Keratinocyte (primary cell): ENCODE measurements at regions not wholly inside any gene's neighbourhood (a gene's known extent, or its start where the extent isn't known, plus 50 kb on each side); places are given as distances from the start of the nearest gene placed in this dataset.

Experiments
- DNase-seq: peaks from one replicate; pipeline ENCODE4 v3.0.0-alpha.2; 2011; ENCODE audit warnings: low read depth, missing footprints, low spot score
- FAIRE-seq: peaks from 2 replicates; lab custom pipeline; 2011; peaks lifted over from hg19 to GRCh38; lab: Jason Lieb, UNC
- H2AFZ ChIP-seq: 2 replicates; pipeline ENCODE4 v1.6.0; 2012; ENCODE audit warnings: low read length, control low read depth, inconsistent platforms; ENCODE audit not compliant: control insufficient read depth
- H3K27ac ChIP-seq: 2 replicates; pipeline ENCODE4 v1.5.1; 2011; ENCODE audit warnings: low read length; ENCODE audit not compliant: control insufficient read depth, insufficient read depth
- H3K27me3 ChIP-seq: 3 replicates; pipeline ENCODE4 v1.6.0; 2011; ENCODE audit warnings: low read length; ENCODE audit not compliant: control insufficient read depth, insufficient read depth; ENCODE audit errors: extremely low read depth
- H3K36me3 ChIP-seq, 2 experiments: 2 replicates in 1 of 2; 3 replicates in 1 of 2; pipeline ENCODE4 v1.5.1; 2011; ENCODE audit warnings: low read length in 2 of 2, mild to moderate bottlenecking in 1 of 2; ENCODE audit not compliant: control insufficient read depth in 2 of 2, insufficient read depth in 2 of 2; ENCODE audit errors: extremely low read depth in 1 of 2
- H3K4me1 ChIP-seq: 3 replicates; pipeline ENCODE4 v1.5.1; 2011; ENCODE audit warnings: low read length; ENCODE audit not compliant: control insufficient read depth, insufficient read depth; ENCODE audit errors: extremely low read depth
- H3K4me2 ChIP-seq: 3 replicates; pipeline ENCODE4 v1.6.0; 2011; ENCODE audit warnings: low read depth, low read length; ENCODE audit not compliant: control insufficient read depth, insufficient read depth; ENCODE audit errors: extremely low read depth
- H3K4me3 ChIP-seq, 3 experiments: fragments of 200-600 bp in 1 of 3; sonication (generic) in 1 of 3; 2 replicates in 2 of 3; 3 replicates in 1 of 3; pipeline ENCODE4 v1.5.1; 2011 to 2016; ENCODE audit warnings: low read length in 3 of 3, mild to moderate bottlenecking in 3 of 3, control low read depth in 2 of 3, inconsistent platforms in 1 of 3, low read depth in 1 of 3, mixed read lengths in 1 of 3, mixed run types in 1 of 3, moderate library complexity in 1 of 3; ENCODE audit not compliant: control insufficient read depth in 2 of 3, insufficient read depth in 2 of 3; ENCODE audit errors: extremely low read depth in 1 of 3
- H3K79me2 ChIP-seq: 2 replicates; pipeline ENCODE4 v1.6.0; 2012; ENCODE audit warnings: low read length; ENCODE audit not compliant: control insufficient read depth, insufficient read depth
- H3K9ac ChIP-seq: 3 replicates; pipeline ENCODE4 v1.6.0; 2011; ENCODE audit warnings: low read length; ENCODE audit not compliant: control insufficient read depth, insufficient read depth; ENCODE audit errors: extremely low read depth
- H3K9me1 ChIP-seq: 3 replicates; pipeline ENCODE4 v1.6.0; 2011; ENCODE audit warnings: low read length; ENCODE audit not compliant: control insufficient read depth, insufficient read depth; ENCODE audit errors: extremely low read depth
- H3K9me3 ChIP-seq: 2 replicates; pipeline ENCODE4 v1.5.1; 2012; ENCODE audit warnings: low read depth, low read length; ENCODE audit not compliant: control insufficient read depth
- H4K20me1 ChIP-seq: 3 replicates; pipeline ENCODE4 v1.6.0; 2011; ENCODE audit warnings: low read length; ENCODE audit not compliant: control insufficient read depth, insufficient read depth; ENCODE audit errors: extremely low read depth
- EZH2 ChIP-seq: IDR thresholded peaks from one replicate; pipeline ENCODE4 v1.6.1; 2012; ENCODE audit warnings: inconsistent platforms, mild to moderate bottlenecking, low read length, moderate library complexity
- dilution Hi-C: fragments of 300-500 bp; cut with MboI; formaldehyde crosslinking; loops from one replicate; pipeline ENCODE4 v1.7.0; 2020; ENCODE audit warnings: low sequenced_read_pairs; ENCODE audit not compliant: extremely low pct_ligation_motif_present
- TF ChIP-seq, protein P1 (sequence below), 3 experiments: IDR thresholded peaks in 1 of 3; conservative IDR thresholded peaks in 1 of 3; optimal IDR thresholded peaks in 1 of 3; 2 replicates in 2 of 3; 3 replicates in 1 of 3; pipeline versions ENCODE3 to v1.5.1; 2011; ENCODE audit warnings: low read length in 3 of 3, mild to moderate bottlenecking in 3 of 3, moderate library complexity in 2 of 3, control low read depth in 1 of 3, inconsistent platforms in 1 of 3; ENCODE audit not compliant: insufficient read depth in 2 of 3; ENCODE audit errors: extremely low read depth in 1 of 3

DNA sequence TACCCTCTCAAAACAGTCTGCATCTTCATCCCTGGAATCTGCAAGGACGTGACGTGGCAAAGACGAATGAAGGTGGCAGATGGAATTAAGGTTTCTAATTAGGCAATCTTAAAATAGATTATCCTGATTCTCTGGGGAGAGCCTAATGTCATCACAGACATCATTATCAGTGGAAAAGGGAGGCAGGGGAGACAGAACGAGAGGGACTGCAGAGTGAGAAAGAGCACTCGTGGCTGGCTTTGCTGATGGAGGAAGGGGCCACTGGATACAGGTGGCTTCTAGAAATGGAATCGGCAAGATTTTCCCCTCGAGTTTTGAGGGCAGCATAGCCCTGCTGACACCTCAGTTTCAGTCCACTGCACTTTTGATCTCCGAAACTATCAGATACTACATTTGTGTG, 110.6 kb downstream of the ASMT start:
- Histone ChIP-seq H3K36me3 (no peaks in the 10 kb centered on the region), H3K4me2 (no peak overlapping the region), H3K27ac (no peak overlapping the region), H3K9me1 (no peaks in the 10 kb centered on the region), H3K79me2 (no peaks in the 10 kb centered on the region), H2AFZ (no peak overlapping the region), H3K4me3 (no peak overlapping the region), H3K9ac (no peak overlapping the region), H3K4me1 (no peaks in the 10 kb centered on the region), H4K20me1 (no peaks in the 10 kb centered on the region), H3K27me3 (no peaks in the 10 kb centered on the region), H3K9me3 (peaks cover 2% of the 10 kb centered on the region)
- DNase-seq: no peak
- no peak for FAIRE-seq
- dilution Hi-C loops: no loop called here
- no peak for TF ChIP-seq EZH2
- TF ChIP-seq, protein P1, sequence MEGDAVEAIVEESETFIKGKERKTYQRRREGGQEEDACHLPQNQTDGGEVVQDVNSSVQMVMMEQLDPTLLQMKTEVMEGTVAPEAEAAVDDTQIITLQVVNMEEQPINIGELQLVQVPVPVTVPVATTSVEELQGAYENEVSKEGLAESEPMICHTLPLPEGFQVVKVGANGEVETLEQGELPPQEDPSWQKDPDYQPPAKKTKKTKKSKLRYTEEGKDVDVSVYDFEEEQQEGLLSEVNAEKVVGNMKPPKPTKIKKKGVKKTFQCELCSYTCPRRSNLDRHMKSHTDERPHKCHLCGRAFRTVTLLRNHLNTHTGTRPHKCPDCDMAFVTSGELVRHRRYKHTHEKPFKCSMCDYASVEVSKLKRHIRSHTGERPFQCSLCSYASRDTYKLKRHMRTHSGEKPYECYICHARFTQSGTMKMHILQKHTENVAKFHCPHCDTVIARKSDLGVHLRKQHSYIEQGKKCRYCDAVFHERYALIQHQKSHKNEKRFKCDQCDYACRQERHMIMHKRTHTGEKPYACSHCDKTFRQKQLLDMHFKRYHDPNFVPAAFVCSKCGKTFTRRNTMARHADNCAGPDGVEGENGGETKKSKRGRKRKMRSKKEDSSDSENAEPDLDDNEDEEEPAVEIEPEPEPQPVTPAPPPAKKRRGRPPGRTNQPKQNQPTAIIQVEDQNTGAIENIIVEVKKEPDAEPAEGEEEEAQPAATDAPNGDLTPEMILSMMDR (optimal IDR thresholded peaks at IDR 0.05 in 1 of 3, IDR thresholded peaks at IDR 0.05 in 1 of 3, conservative IDR thresholded peaks at IDR 0.05 in 1 of 3; ENCODE audit: extremely low read depth in 1 of 3, insufficient read depth in 2 of 3, low read length in 3 of 3): no peak

DNA sequence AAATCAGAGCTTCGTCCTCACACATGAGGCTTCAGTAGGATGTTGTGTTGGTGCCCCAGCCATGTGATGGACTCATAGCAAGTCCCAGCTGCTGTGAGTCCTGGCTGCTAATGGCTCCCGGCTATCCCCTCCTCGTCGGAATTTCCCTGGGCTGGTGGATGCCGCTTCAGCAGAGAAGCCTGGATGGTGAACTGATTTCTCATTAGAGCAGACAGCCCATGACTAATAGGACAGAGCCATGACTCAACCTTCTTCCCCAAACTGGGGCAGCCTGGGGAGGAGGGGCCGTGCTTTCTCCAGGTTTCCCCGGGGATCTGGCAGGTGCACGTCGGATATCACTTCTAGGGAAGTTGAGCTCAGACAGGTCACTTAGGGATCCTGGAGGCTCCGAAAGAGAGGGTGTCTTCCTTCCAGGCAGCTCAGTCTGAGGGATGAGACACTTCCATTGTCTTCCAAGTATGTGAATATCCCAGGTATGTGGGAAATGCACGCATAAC, 112.7 kb downstream of the ASMT start:
- Histone ChIP-seq H3K27me3 (no peaks in the 10 kb centered on the region), H3K79me2 (no peaks in the 10 kb centered on the region), H3K4me3 (no peak overlapping the region), H3K9ac (no peak overlapping the region), H3K27ac (no peak overlapping the region), H3K4me2 (no peak overlapping the region), H3K36me3 (no peaks in the 10 kb centered on the region), H2AFZ (no peak overlapping the region), H3K9me1 (no peaks in the 10 kb centered on the region), H3K4me1 (no peaks in the 10 kb centered on the region), H4K20me1 (no peaks in the 10 kb centered on the region), H3K9me3 (peaks cover 2% of the 10 kb centered on the region)
- dilution Hi-C loops: no loop called here
- DNase-seq (no peak), FAIRE-seq (no peak)
- TF ChIP-seq, protein P1 (optimal IDR thresholded peaks at IDR 0.05 in 1 of 3, IDR thresholded peaks at IDR 0.05 in 1 of 3, conservative IDR thresholded peaks at IDR 0.05 in 1 of 3; ENCODE audit: extremely low read depth in 1 of 3, insufficient read depth in 2 of 3, low read length in 3 of 3): no peak
- no peak for TF ChIP-seq EZH2
